ENCODE measurements at regions not wholly inside any gene's neighbourhood (a gene's known extent, or its start where the extent isn't known, plus 50 kb on each side); places are given as distances from the start of the nearest gene placed in this dataset.

- no peak for DNase-seq
Measured at GRCh38 chr1:222912730-222913129, 97.9 kb downstream of the DISP1 start.

GRCh38 chr1:222914861-222915632 lies 100.2 kb downstream of the DISP1 start:
- no peak for DNase-seq

DNA sequence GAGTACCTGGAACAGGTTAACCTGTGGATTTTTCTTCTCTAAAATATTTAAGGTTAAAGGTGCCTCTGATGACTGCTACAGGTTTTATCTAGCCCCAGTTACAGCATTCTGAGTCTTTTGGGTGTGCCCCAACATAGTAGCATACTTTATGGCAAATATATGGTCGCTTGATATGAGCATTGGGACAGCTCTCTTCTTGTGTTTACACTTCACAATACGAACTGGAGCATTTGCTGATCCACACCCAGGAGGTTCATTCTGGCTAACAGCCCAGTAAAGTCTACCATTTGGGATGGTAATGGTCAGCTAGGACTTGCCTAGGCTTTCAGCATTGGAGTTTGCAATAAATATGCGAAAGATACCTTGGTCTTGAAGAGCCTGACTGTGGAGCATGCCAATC lies 101.3 kb downstream of the DISP1 start:
- DNase-seq, result no peak

DNA sequence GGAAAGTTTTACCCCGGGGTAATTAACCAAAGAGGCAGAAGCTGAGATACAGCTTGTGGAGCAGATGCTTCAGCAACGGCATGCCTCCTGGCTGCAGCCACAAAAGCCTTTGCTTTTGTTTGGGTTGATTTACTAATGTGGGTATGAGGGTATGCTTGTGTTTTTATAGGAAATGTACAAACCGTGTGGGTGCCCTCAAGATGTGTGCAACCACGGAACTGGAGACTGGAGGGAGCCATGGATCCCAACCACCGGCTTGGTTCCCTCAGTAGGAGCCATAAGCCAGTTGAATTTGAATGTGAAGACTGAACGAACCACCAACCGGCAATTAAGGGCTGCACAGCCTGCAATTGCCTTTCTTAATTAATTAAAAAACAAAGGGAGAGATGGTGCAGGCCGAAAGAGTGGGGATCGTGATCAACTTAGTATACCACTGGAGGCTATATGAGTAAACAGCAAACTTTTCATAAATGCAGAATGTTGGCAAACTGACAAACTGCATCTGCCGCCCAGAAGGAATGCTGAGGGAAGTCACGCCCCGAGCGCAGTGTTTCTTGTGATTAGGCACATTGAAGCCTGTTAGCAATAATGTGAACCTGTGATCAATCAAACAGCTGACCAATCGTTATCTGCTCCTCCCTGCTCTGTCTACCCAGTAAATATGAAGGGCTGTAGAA lies 104.1 kb downstream of the DISP1 start:
- DNase-seq, result no peak

DNA sequence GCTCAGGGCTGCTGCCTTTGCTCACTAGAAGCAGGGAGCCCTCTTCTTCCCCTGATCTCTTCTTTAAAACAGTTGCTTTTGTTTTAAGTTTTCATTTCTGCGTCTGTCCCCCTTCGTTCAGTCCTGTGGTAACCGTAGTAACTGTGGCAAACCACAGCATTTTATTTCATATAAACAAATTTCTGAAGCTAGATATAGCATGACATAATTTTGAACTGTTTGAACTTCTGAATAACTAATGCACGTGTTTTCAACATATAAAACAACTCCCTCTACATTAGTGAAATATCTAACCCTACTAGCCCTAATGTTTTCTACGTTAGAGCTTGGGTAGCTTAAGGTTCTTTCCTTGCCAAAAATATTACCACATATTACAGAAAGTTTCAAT lies 104.6 kb downstream of the DISP1 start:
- DNase-seq, result no peak

- DNase-seq, result no peak
Measured at GRCh38 chr1:222920169-222920568, 105.3 kb downstream of the DISP1 start.

DNA sequence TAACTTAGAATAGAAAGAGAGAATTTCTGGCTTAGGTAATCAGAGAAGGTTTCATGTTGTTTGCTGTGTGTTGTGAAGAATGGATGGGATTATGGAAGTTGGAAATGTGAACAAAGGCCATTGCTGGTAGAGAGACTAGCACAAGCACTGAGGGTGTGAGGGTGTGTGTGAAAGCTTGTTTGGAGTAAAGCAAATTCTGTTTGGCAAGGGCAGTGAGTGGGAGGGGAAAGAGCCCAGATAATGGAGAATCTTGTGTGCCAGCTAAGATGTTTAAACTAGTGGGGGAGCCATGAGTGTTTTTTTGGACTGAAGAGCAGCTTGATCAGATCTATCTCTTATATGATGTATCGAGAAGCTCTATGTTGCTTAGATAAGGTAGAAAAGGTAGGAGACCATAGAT lies 107.1 kb downstream of the DISP1 start:
- DNase-seq, result peak; percentile 17

- DNase-seq, result no peak
Measured at GRCh38 chr1:222923506-222923905, 108.7 kb downstream of the DISP1 start.

GRCh38 chr1:222924136-222924706 lies 109.4 kb downstream of the DISP1 start:
- DNase-seq, result no peak

DNA sequence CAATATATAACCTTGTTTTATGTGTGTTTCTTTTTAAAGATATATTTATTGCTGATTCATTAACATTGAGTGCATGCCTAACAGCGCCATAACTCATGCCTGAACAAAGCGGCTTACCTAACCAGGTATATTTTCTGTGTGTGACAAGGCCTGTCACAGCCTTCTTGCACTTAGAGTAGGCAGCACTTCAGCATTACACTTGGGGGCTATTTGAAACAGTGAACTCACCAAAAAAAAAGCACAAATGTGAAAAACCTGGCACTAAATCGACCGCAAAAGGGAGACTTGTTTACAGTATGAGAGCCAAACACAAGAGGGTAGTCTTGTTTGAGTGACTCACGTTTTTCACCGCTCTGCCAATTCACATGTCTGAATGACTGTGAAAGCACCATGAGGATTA lies 111.7 kb downstream of the DISP1 start:
- DNase-seq, result no peak

DNA sequence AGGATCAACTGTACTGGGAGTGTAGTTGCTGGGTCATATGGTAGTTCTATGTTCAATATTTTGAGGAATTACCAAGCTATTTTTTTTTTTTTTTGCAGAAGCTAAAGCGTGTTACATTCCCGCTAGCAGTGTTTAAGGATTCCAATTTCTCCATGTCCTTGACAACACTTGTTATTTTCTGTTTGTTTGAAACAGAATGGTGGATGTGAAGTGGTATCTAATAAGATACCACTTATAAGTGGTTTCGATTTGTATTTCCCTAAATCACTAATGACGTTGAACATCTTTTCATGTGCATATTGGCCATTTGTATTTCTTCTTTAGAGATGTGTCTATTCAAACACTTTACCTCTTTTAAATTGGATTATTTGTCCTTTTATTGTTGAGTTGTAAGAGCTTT lies 112.2 kb downstream of the DISP1 start:
- no peak for DNase-seq

DNA sequence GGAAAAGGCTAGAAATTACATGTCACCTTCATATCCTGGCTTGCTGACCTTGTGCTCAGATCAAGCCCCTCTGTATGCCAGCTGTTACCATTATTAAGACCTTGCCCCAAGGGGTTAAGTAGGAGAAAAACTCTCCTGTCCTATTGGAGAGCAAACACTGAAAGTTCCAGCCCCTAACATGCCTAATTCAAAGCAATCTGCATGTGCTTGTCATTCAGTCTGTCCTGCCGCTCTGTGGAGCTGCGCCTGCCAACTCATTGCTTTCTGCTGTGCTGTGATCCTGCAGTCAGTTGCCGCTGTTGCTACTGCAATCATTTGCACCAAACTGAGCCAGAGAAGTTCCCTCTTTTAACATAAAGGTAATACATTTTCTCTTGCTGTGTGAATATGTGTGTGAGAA lies 113.4 kb downstream of the DISP1 start:
- DNase-seq, result peak; percentile 96

- DNase-seq, result peak; percentile 58
Measured at GRCh38 chr1:222930070-222930469, 115.2 kb downstream of the DISP1 start.

GRCh38 chr1:222931023-222931422 lies 116.2 kb downstream of the DISP1 start:
- DNase-seq, result no peak

GRCh38 chr1:222933273-222933672 lies 118.4 kb downstream of the DISP1 start:
- no peak for DNase-seq

DNA sequence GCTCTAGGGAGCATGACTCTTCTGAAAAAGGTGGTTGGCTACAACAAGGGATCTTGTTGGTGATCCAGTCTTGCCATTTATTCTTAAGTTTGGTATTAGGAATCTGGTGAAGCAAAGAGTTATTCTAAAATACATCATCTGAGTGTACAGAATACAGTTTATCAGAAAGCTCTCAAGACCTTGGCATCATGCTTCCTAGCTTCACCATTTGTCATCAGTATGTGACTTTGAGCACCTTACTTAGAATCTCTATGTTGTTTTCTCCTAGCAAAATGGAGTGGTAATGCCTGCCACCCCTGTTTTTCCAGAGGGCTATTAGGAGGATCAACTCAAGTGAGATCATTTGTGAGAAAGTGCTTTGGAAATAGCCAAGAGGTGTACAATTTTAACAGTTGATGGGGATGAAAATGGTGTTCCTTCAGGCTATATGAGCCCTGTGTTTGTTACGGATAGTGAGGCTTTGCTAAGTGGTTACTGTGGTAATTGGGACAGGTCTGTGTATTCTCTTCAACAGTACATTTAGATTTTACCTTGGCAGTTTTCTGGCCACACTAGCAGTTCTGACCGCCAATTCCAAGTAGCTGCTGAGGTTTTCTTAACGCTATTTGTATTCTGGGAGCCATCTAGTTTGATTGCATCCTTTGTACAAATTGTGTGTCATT lies 120.5 kb downstream of the DISP1 start:
- DNase-seq, result peak; percentile 19

- peak; percentile 15 for DNase-seq
Measured at GRCh38 chr1:222936042-222936441, 121.2 kb downstream of the DISP1 start.

- no peak for DNase-seq
Measured at GRCh38 chr1:222938986-222939385, 124.1 kb downstream of the DISP1 start.

GRCh38 chr1:222940095-222940494 lies 125.3 kb downstream of the DISP1 start:
- DNase-seq, result no peak

GRCh38 chr1:222940906-222941305 lies 126.1 kb downstream of the DISP1 start:
- DNase-seq, result peak; percentile 77

- DNase-seq, result peak; percentile 69
Measured at GRCh38 chr1:222941425-222941824, 126.6 kb downstream of the DISP1 start.

- DNase-seq, result no peak
Measured at GRCh38 chr1:222946436-222946835, 131.6 kb downstream of the DISP1 start.

GRCh38 chr1:222948079-222948478 lies 133.2 kb downstream of the DISP1 start:
- DNase-seq, result no peak

GRCh38 chr1:222950892-222951291 lies 136.1 kb downstream of the DISP1 start:
- DNase-seq, result peak; percentile 98

Measured in NCI-H69 (cell line).